NB4 (cell line): ENCODE measurements at regions not wholly inside any gene's neighbourhood (a gene's known extent, or its start where the extent isn't known, plus 50 kb on each side); places are given as distances from the start of the nearest gene placed in this dataset.

ENCODE experiments used
- CTCF ChIP-seq: IDR thresholded peaks from one replicate; pipeline ENCODE4 v1.5.1; 2012; ENCODE audit warnings: low read depth, low read length
- MAX ChIP-seq: IDR thresholded peaks from 2 replicates; pipeline ENCODE4 v1.6.1; 2011; ENCODE audit warnings: low read depth, low read length
- POLR2A ChIP-seq: IDR thresholded peaks from 2 replicates; pipeline ENCODE4 v1.6.1; 2011; ENCODE audit warnings: mild to moderate bottlenecking; ENCODE audit not compliant: insufficient read length; ENCODE audit errors: extremely low read depth

- no peak for TF ChIP-seq CTCF
- TF ChIP-seq POLR2A: no peak
- no peak for TF ChIP-seq MAX
These were observed 810.1 kb downstream of the PLA2G4A start for GRCh38 chr1:187638733-187639434.
